ENCODE measurements at regions not wholly inside any gene's neighbourhood (a gene's known extent, or its start where the extent isn't known, plus 50 kb on each side); places are given as distances from the start of the nearest gene placed in this dataset.

- TF ChIP-seq CTCF (IDR thresholded peaks at IDR 0.05) (no peak), POLR2AphosphoS5 (IDR thresholded peaks at IDR 0.05; ENCODE audit: insufficient read depth in 1 of 2, low read depth in 1 of 2) (no peak), POLR2A (IDR thresholded peaks at IDR 0.05) (no peak)
- no peaks in the 10 kb centered on the region for H3K27me3 ChIP-seq
- no peaks in the 10 kb centered on the region for H3K4me1 ChIP-seq
- H3K9me3 ChIP-seq, result no peaks in the 10 kb centered on the region
- DNase-seq (ENCODE audit: extremely low spot score in 2 of 2), result no peak
- H3K27ac ChIP-seq, result no peak overlapping the region
- intact Hi-C loops (cut with DNase I), result no loop called here
- H3K36me3 ChIP-seq, result no peaks in the 10 kb centered on the region
- no peak overlapping the region for H3K4me3 ChIP-seq
These were observed 650.3 kb upstream of the ADARB2 start for GRCh38 chr10:2387672-2388071.

- no peaks in the 10 kb centered on the region for H3K9me3 ChIP-seq
- H3K27me3 ChIP-seq, result no peaks in the 10 kb centered on the region
- no peak for DNase-seq (ENCODE audit: extremely low spot score in 2 of 2)
- intact Hi-C loops (cut with DNase I), result no loop called here
- no peak overlapping the region for H3K27ac ChIP-seq
- H3K4me1 ChIP-seq, result no peaks in the 10 kb centered on the region
- no peak overlapping the region for H3K4me3 ChIP-seq
- TF ChIP-seq CTCF (IDR thresholded peaks at IDR 0.05) (no peak), POLR2AphosphoS5 (IDR thresholded peaks at IDR 0.05; ENCODE audit: insufficient read depth in 1 of 2, low read depth in 1 of 2) (no peak), POLR2A (IDR thresholded peaks at IDR 0.05) (no peak)
- H3K36me3 ChIP-seq, result no peaks in the 10 kb centered on the region
These were observed 649.9 kb upstream of the ADARB2 start for GRCh38 chr10:2387261-2387660.

GRCh38 chr10:2380218-2380617 is 642.9 kb upstream of the ADARB2 start:
- H3K27ac ChIP-seq, result no peak overlapping the region
- no peaks in the 10 kb centered on the region for H3K4me1 ChIP-seq
- no peak overlapping the region for H3K4me3 ChIP-seq
- no peaks in the 10 kb centered on the region for H3K36me3 ChIP-seq
- no peaks in the 10 kb centered on the region for H3K9me3 ChIP-seq
- H3K27me3 ChIP-seq, result no peaks in the 10 kb centered on the region
- TF ChIP-seq POLR2AphosphoS5 (IDR thresholded peaks at IDR 0.05; ENCODE audit: insufficient read depth in 1 of 2, low read depth in 1 of 2), result no peak
- no peak for TF ChIP-seq POLR2A (IDR thresholded peaks at IDR 0.05)
- no peak for TF ChIP-seq CTCF (IDR thresholded peaks at IDR 0.05)
- no peak for DNase-seq (ENCODE audit: extremely low spot score in 2 of 2)
- intact Hi-C loops (cut with DNase I), result no loop called here

GRCh38 chr10:2367083-2367482 is 629.8 kb upstream of the ADARB2 start:
- no peak overlapping the region for H3K4me3 ChIP-seq
- no peak for TF ChIP-seq CTCF (IDR thresholded peaks at IDR 0.05)
- TF ChIP-seq POLR2A (IDR thresholded peaks at IDR 0.05), result no peak
- no peak for TF ChIP-seq POLR2AphosphoS5 (IDR thresholded peaks at IDR 0.05; ENCODE audit: insufficient read depth in 1 of 2, low read depth in 1 of 2)
- H3K4me1 ChIP-seq, result no peaks in the 10 kb centered on the region
- no peaks in the 10 kb centered on the region for H3K9me3 ChIP-seq
- H3K27me3 ChIP-seq, result no peaks in the 10 kb centered on the region
- no peak overlapping the region for H3K27ac ChIP-seq
- intact Hi-C loops (cut with DNase I), result no loop called here
- H3K36me3 ChIP-seq, result no peaks in the 10 kb centered on the region
- no peak for DNase-seq (ENCODE audit: extremely low spot score in 2 of 2)

GRCh38 chr10:2366264-2366931 is 629.1 kb upstream of the ADARB2 start:
- Histone ChIP-seq H3K9me3 (no peaks in the 10 kb centered on the region), H3K27ac (no peak overlapping the region), H3K36me3 (no peaks in the 10 kb centered on the region), H3K27me3 (no peaks in the 10 kb centered on the region), H3K4me3 (no peak overlapping the region), H3K4me1 (no peaks in the 10 kb centered on the region)
- TF ChIP-seq CTCF (IDR thresholded peaks at IDR 0.05) (no peak), POLR2A (IDR thresholded peaks at IDR 0.05) (no peak), POLR2AphosphoS5 (IDR thresholded peaks at IDR 0.05; ENCODE audit: insufficient read depth in 1 of 2, low read depth in 1 of 2) (no peak)
- no peak for DNase-seq (ENCODE audit: extremely low spot score in 2 of 2)
- intact Hi-C loops (cut with DNase I), result no loop called here
